Calu3 (cell line): ENCODE measurements at regions not wholly inside any gene's neighbourhood (a gene's known extent, or its start where the extent isn't known, plus 50 kb on each side); places are given as distances from the start of the nearest gene placed in this dataset.

ENCODE experiments used
- BruUV-seq: library from RNA; stranded (reverse); fragments of 400-500 nt; replicated peaks from 2 replicates; lab custom pipeline; 2021; lab: Mats Ljungman, UMichigan
- CTCF ChIA-PET: fragments of 300-600 bp; sonication (Branson Sonifier 250); formaldehyde crosslinking; loops from one replicate; lab custom pipeline; 2022; ENCODE audit warnings: antibody characterized with exemption; lab: Charles Lee
- DNase-seq: peaks from one replicate; pipeline ENCODE4 v3.0.0; 2022
- H3K27ac Mint-ChIP-seq: one replicate; pipeline ENCODE4 v1.8.0; 2022; ENCODE audit warnings: mixed read lengths; ENCODE audit not compliant: unreplicated experiment
- H3K27me3 Mint-ChIP-seq: one replicate; pipeline ENCODE4 v1.8.0; 2022; ENCODE audit warnings: mixed read lengths; ENCODE audit not compliant: unreplicated experiment
- H3K36me3 Mint-ChIP-seq: one replicate; pipeline ENCODE4 v1.8.0; 2022; ENCODE audit warnings: mild to moderate bottlenecking, moderate library complexity, mixed read lengths; ENCODE audit not compliant: insufficient read depth, unreplicated experiment
- H3K4me1 Mint-ChIP-seq: one replicate; pipeline ENCODE4 v1.8.0; 2022; ENCODE audit warnings: mild to moderate bottlenecking, low read depth, mixed read lengths; ENCODE audit not compliant: unreplicated experiment
- H3K4me3 Mint-ChIP-seq: one replicate; pipeline ENCODE4 v1.8.0; 2022; ENCODE audit warnings: mild to moderate bottlenecking, low read depth, moderate library complexity, mixed read lengths; ENCODE audit not compliant: unreplicated experiment
- H3K9me3 Mint-ChIP-seq: one replicate; pipeline ENCODE4 v1.8.0; 2022; ENCODE audit warnings: low read depth, mixed read lengths; ENCODE audit not compliant: unreplicated experiment
- intact Hi-C: fragments of 100-400 bp; cut with micrococcal nuclease; formaldehyde crosslinking; loops from one replicate; pipeline ENCODE4 v1.10.0; 2022; ENCODE audit not compliant: unreplicated experiment
- TF ChIP-seq, protein P1 (sequence below): fragments of 200-600 bp; IDR thresholded peaks from one replicate; pipeline ENCODE4 v1.8.0; 2022; ENCODE audit warnings: antibody characterized with exemption; ENCODE audit not compliant: unreplicated experiment

DNA sequence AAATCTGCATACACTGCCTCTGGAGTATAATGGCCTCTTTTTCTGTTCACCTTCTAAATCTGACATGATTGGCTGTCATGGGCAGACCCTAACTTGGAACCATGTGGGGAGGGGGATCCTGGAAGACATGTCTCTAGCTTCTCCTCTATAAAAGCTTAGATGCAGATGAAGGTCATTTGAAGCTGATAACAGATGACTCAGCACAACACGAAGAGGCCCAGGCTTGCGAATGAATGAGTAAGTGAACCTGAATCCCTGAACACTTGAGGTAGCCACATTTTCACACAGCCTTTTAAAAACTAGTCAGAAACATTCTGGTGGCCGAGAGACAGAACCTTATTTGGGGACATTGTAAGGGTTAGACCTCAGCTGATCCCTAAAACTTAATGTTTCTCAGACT, 282.6 kb downstream of the ELAVL2 start:
- TF ChIP-seq, protein P1, sequence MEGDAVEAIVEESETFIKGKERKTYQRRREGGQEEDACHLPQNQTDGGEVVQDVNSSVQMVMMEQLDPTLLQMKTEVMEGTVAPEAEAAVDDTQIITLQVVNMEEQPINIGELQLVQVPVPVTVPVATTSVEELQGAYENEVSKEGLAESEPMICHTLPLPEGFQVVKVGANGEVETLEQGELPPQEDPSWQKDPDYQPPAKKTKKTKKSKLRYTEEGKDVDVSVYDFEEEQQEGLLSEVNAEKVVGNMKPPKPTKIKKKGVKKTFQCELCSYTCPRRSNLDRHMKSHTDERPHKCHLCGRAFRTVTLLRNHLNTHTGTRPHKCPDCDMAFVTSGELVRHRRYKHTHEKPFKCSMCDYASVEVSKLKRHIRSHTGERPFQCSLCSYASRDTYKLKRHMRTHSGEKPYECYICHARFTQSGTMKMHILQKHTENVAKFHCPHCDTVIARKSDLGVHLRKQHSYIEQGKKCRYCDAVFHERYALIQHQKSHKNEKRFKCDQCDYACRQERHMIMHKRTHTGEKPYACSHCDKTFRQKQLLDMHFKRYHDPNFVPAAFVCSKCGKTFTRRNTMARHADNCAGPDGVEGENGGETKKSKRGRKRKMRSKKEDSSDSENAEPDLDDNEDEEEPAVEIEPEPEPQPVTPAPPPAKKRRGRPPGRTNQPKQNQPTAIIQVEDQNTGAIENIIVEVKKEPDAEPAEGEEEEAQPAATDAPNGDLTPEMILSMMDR, result no peak
- no peaks in the 10 kb centered on the region for H3K4me1 Mint-ChIP-seq
- H3K27ac Mint-ChIP-seq, result no peak overlapping the region
- H3K27me3 Mint-ChIP-seq, result no peaks in the 10 kb centered on the region
- H3K36me3 Mint-ChIP-seq, result no peaks in the 10 kb centered on the region
- DNase-seq, result no peak
- H3K4me3 Mint-ChIP-seq, result no peak overlapping the region
- BruUV-seq, result no TSS peak
- CTCF ChIA-PET, result no interaction called here
- no peaks in the 10 kb centered on the region for H3K9me3 Mint-ChIP-seq
- intact Hi-C loops, result no loop called here

DNA sequence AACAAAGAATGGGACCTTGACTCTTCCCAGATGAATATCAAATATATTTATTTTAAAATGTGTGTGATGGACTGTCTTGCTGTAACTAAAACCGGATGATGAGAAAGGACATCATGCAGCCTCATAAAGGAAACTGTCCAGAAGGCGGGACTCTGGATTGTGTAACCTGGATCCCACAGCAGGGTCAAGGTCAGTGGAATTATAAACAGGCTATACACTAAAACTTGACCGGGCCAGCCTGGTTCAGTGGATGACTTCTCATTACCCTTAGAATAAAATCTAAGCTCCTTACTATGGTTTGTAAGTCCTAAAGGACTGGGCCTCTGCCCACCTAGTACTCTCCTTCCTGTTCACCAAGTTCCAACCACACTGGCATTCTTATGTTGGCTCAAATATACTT, 280.3 kb downstream of the ELAVL2 start:
- no peak for DNase-seq
- Mint-ChIP-seq H3K36me3 (no peaks in the 10 kb centered on the region), H3K4me1 (no peaks in the 10 kb centered on the region), H3K27ac (no peak overlapping the region), H3K27me3 (no peaks in the 10 kb centered on the region), H3K9me3 (no peaks in the 10 kb centered on the region), H3K4me3 (no peak overlapping the region)
- intact Hi-C loops, result no loop called here
- CTCF ChIA-PET, result no interaction called here
- TF ChIP-seq, protein P1, result no peak
- no TSS peak for BruUV-seq

DNA sequence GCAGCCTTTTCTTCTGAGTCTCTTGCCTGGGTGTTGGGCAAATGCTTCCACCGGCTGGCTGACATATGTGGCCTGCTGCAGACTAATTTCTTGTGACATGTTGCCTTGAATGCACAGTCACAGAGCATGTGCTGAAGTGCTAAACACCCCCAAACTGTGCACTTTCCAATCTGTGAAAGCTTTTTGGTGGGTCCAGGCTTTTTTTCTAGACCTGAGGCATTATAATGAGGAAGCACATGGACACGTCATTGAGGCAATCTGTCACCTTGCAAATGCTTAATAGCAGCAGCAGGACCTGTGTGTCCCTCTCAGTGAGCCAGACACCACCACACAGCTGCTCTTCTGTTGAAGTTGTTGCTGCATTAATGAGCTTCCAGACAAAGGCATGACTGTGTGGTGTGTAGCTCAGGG, 274.7 kb downstream of the ELAVL2 start:
- no TSS peak for BruUV-seq
- Mint-ChIP-seq H3K27me3 (peaks cover 11% of the 10 kb centered on the region), H3K27ac (no peak overlapping the region), H3K36me3 (no peaks in the 10 kb centered on the region), H3K4me3 (no peak overlapping the region), H3K9me3 (no peaks in the 10 kb centered on the region), H3K4me1 (no peaks in the 10 kb centered on the region)
- CTCF ChIA-PET, result no interaction called here
- TF ChIP-seq, protein P1, result no peak
- no peak for DNase-seq
- intact Hi-C loops, result no loop called here

DNA sequence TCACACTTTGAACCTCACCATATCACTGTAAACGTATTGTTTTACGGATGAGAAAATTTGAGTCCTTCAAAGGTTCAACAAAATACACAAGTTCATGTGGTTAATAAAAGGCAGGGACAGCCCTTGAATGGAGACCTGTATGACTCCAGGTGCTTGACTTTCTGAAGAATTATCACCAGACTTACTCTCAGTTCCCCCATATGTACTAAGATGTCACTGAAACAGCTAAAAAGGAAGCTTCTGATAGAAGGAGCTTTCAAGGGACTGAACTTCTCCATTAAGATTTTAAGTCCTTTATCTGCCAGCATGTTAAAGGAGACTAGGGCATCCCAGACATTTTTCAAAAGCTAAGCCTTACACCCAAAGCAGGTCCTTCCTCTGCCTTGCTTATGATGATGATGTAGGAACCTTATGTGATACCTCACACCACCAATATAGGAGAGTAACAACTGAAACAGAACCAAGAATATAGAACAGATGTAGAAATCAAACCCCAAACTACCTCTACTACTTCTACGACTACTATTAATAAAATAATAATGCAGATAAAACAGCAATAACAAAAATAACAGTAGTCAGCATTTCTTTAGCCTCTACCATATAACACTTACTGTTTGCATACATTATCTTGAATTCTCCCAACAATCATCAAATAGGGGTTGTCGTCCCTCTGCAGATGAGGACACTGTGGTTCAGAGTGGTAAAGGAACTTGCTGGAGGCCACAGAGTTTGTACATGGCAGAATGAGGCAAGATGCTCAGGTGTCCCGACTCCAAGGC, 273.9 kb downstream of the ELAVL2 start:
- no peak for DNase-seq
- Mint-ChIP-seq H3K9me3 (peaks cover 2% of the 10 kb centered on the region), H3K4me3 (no peak overlapping the region), H3K4me1 (no peaks in the 10 kb centered on the region), H3K27ac (no peak overlapping the region), H3K36me3 (no peaks in the 10 kb centered on the region), H3K27me3 (peaks cover 19% of the 10 kb centered on the region)
- TF ChIP-seq, protein P1, result no peak
- no TSS peak for BruUV-seq
- intact Hi-C loops, result no loop called here
- CTCF ChIA-PET, result no interaction called here
